ENCODE measurements at regions not wholly inside any gene's neighbourhood (a gene's known extent, or its start where the extent isn't known, plus 50 kb on each side); places are given as distances from the start of the nearest gene placed in this dataset.

- Histone ChIP-seq H3K9me3 (no peaks in the 10 kb centered on the region), H3K4me3 (no peak overlapping the region), H3K27ac (no peak overlapping the region), H3K27me3 (no peaks in the 10 kb centered on the region), H3K36me3 (no peaks in the 10 kb centered on the region), H3K4me1 (peaks cover 0 to 13% (median 0%) of the 10 kb centered on the region in 4 donors)
- no peak for TF ChIP-seq EP300 (IDR thresholded peaks at IDR 0.05; ENCODE audit: low read depth)
- TF ChIP-seq POLR2A (IDR thresholded peaks at IDR 0.05) = no peak
- no peak for TF ChIP-seq CTCF (IDR thresholded peaks at IDR 0.05)
- TF ChIP-seq POLR2AphosphoS5 (IDR thresholded peaks at IDR 0.05) = no peak
- WGBS, 2 donors (ENCODE audit: low coverage in 1 of 2) = 69 to 70% methylated on average over 2 to 6 of the region's 6 CpGs
- in situ Hi-C loops (cut with MboI; ENCODE audit: low pct_ligation_motif_present in 1 of 4, low pct_unique_long_range_greater_than_20kb in 1 of 4, low sequenced_read_pairs in 3 of 4) (loop anchor here in 2 of 4 donors (25.0 kb wide), 2 partner anchors 398 to 502 kb away; no protein-coding TSS in a partner anchor), intact Hi-C loops (cut with DNase I; ENCODE audit: low total_unique reads) (no loop called here)
- no peak for DNase-seq
Measured at GRCh38 chr9:119959846-119960545, 590.8 kb upstream of the BRINP1 start.

GRCh38 chr9:119956111-119956510 is 586.9 kb upstream of the BRINP1 start:
- Histone ChIP-seq H3K27ac (no peak overlapping the region), H3K4me1 (peaks cover 0 to 9% (median 0%) of the 10 kb centered on the region in 4 donors), H3K36me3 (no peaks in the 10 kb centered on the region), H3K27me3 (no peaks in the 10 kb centered on the region), H3K9me3 (no peaks in the 10 kb centered on the region), H3K4me3 (no peak overlapping the region)
- intact Hi-C loops (cut with DNase I; ENCODE audit: low total_unique reads) (no loop called here), in situ Hi-C loops (cut with MboI; ENCODE audit: low pct_ligation_motif_present in 1 of 4, low pct_unique_long_range_greater_than_20kb in 1 of 4, low sequenced_read_pairs in 3 of 4) (loop anchor here in 2 of 4 donors (25.0 kb wide), 2 partner anchors 394 to 506 kb away; no protein-coding TSS in a partner anchor)
- WGBS, 2 donors (ENCODE audit: low coverage in 1 of 2) = 59 to 62% methylated on average over 2 of the region's 2 CpGs
- no peak for DNase-seq
- TF ChIP-seq POLR2A (IDR thresholded peaks at IDR 0.05) (no peak), CTCF (IDR thresholded peaks at IDR 0.05) (no peak), EP300 (IDR thresholded peaks at IDR 0.05; ENCODE audit: low read depth) (no peak), POLR2AphosphoS5 (IDR thresholded peaks at IDR 0.05) (no peak)

- no peaks in the 10 kb centered on the region for H3K9me3 ChIP-seq
- no peaks in the 10 kb centered on the region for H3K36me3 ChIP-seq
- no peak overlapping the region for H3K4me3 ChIP-seq
- intact Hi-C loops (cut with DNase I; ENCODE audit: low total_unique reads) (no loop called here), in situ Hi-C loops (cut with MboI; ENCODE audit: low pct_ligation_motif_present in 1 of 4, low pct_unique_long_range_greater_than_20kb in 1 of 4, low sequenced_read_pairs in 3 of 4) (loop anchor here in 2 of 4 donors (25.0 kb wide), 2 partner anchors 393 to 507 kb away; no protein-coding TSS in a partner anchor)
- TF ChIP-seq EP300 (IDR thresholded peaks at IDR 0.05; ENCODE audit: low read depth) (no peak), CTCF (IDR thresholded peaks at IDR 0.05) (no peak), POLR2AphosphoS5 (IDR thresholded peaks at IDR 0.05) (no peak), POLR2A (IDR thresholded peaks at IDR 0.05) (no peak)
- no peak overlapping the region for H3K27ac ChIP-seq
- H3K27me3 ChIP-seq = no peaks in the 10 kb centered on the region
- WGBS, 2 donors (ENCODE audit: low coverage in 1 of 2) = 26 to 46% methylated on average over 3 of the region's 3 CpGs
- no peak for DNase-seq
- H3K4me1 ChIP-seq = peaks cover 0 to 9% (median 0%) of the 10 kb centered on the region in 4 donors
Measured at GRCh38 chr9:119955276-119955675, 586.0 kb upstream of the BRINP1 start.

GRCh38 chr9:119951591-119951990 is 582.4 kb upstream of the BRINP1 start:
- in situ Hi-C loops (cut with MboI; ENCODE audit: low pct_ligation_motif_present in 1 of 4, low pct_unique_long_range_greater_than_20kb in 1 of 4, low sequenced_read_pairs in 3 of 4) (loop anchor here in 2 of 4 donors (25.0 kb wide), 2 partner anchors 389 to 511 kb away; no protein-coding TSS in a partner anchor), intact Hi-C loops (cut with DNase I; ENCODE audit: low total_unique reads) (no loop called here)
- H3K27me3 ChIP-seq = no peaks in the 10 kb centered on the region
- no peak overlapping the region for H3K4me3 ChIP-seq
- no peaks in the 10 kb centered on the region for H3K36me3 ChIP-seq
- H3K27ac ChIP-seq = no peak overlapping the region
- TF ChIP-seq POLR2A (IDR thresholded peaks at IDR 0.05) (no peak), EP300 (IDR thresholded peaks at IDR 0.05; ENCODE audit: low read depth) (no peak)
- DNase-seq = no peak
- peaks cover 0 to 9% (median 0%) of the 10 kb centered on the region in 4 donors for H3K4me1 ChIP-seq
- no peaks in the 10 kb centered on the region for H3K9me3 ChIP-seq
- 58 to 66% methylated on average over 3 of the region's 3 CpGs for WGBS, 2 donors (ENCODE audit: low coverage in 1 of 2)
